Transverse colon (tissue), 4 donors: ENCODE measurements at regions not wholly inside any gene's neighbourhood (a gene's known extent, or its start where the extent isn't known, plus 50 kb on each side); places are given as distances from the start of the nearest gene placed in this dataset.

ENCODE experiments used
- DNase-seq: peaks from one replicate; pipeline ENCODE4 v3.0.0-alpha.2; 2019
- H3K27ac ChIP-seq, 4 donors: fragments of 200-600 bp; sonication (generic); 2 replicates each; pipeline ENCODE4 v1.5.1; 2016 to 2018; ENCODE audit warnings: inconsistent platforms in 4 of 4
- H3K27me3 ChIP-seq: fragments of 200-600 bp; sonication (generic); 2 replicates; pipeline ENCODE4 v1.5.1; 2017; ENCODE audit warnings: inconsistent platforms
- H3K36me3 ChIP-seq, 4 donors: fragments of 200-600 bp; sonication (generic); 2 replicates each; pipeline ENCODE4 v1.5.1; 2017 to 2019; ENCODE audit warnings: inconsistent platforms in 4 of 4
- H3K4me1 ChIP-seq, 4 donors: fragments of 200-600 bp; sonication (generic); 2 replicates each; pipeline ENCODE4 v1.5.1; 2017 to 2020; ENCODE audit warnings: inconsistent platforms in 4 of 4
- H3K4me3 ChIP-seq, 4 donors: fragments of 200-600 bp; sonication (generic); 1 replicate in 1 of 4; 2 replicates in 3 of 4; pipeline versions ENCODE4 v1.5.1 to v1.6.1; 2017 to 2019; ENCODE audit warnings: inconsistent platforms in 4 of 4
- H3K9me3 ChIP-seq, 2 donors: fragments of 200-600 bp; sonication (generic); 2 replicates each; pipeline ENCODE4 v1.5.1; 2017 to 2019; ENCODE audit warnings: inconsistent platforms in 2 of 2
- CTCF ChIP-seq, 5 experiments: fragments of 200-600 bp in 3 of 5; fragments of 450-650 bp in 2 of 5; sonication (generic) in 3 of 5; IDR thresholded peaks; 1 replicate in 2 of 5; 2 replicates in 3 of 5; pipeline ENCODE4 v1.5.1; 2016 to 2017; ENCODE audit warnings: antibody characterized with exemption in 5 of 5, inconsistent platforms in 3 of 5, mild to moderate bottlenecking in 2 of 5, moderate library complexity in 1 of 5
- EP300 ChIP-seq: sonication (generic); formaldehyde crosslinking; IDR thresholded peaks from one replicate; pipeline ENCODE4 v1.6.1; 2017; ENCODE audit warnings: antibody characterized with exemption, low read depth
- POLR2A ChIP-seq: fragments of 450-650 bp; IDR thresholded peaks from one replicate; pipeline ENCODE4 v1.6.1; 2016; ENCODE audit warnings: antibody characterized with exemption, mild to moderate bottlenecking, moderate library complexity
- POLR2AphosphoS5 ChIP-seq, 3 donors: sonication (generic); formaldehyde crosslinking; IDR thresholded peaks; one replicate each; pipeline ENCODE4 v1.6.1; 2016; ENCODE audit warnings: antibody characterized with exemption in 3 of 3
- WGBS, 2 donors: methylation state at CpG; one replicate each; pipeline ENCODE4 v1.1.5; 2018; ENCODE audit warnings: low coverage in 1 of 2; 5-methylcytosine and 5-hydroxymethylcytosine counted together
- in situ Hi-C, 4 donors: fragments of 200-750 bp; cut with MboI; loops; one replicate each; pipeline versions ENCODE4 v1.15.0 to v1.15.1; 2017; ENCODE audit warnings: low sequenced_read_pairs in 3 of 4, low pct_ligation_motif_present in 1 of 4, low pct_unique_long_range_greater_than_20kb in 1 of 4
- intact Hi-C: fragments of 100-400 bp; cut with DNase I; formaldehyde crosslinking; loops from one replicate; pipeline ENCODE4 v1.15.1; 2023; ENCODE audit warnings: low total_unique reads

GRCh38 chr2:16012029-16012596 lies 71.8 kb downstream of the MYCN start:
- H3K36me3 ChIP-seq = no peaks in the 10 kb centered on the region
- in situ Hi-C loops = no loop called here
- DNase-seq = no peak
- H3K27me3 ChIP-seq = peaks cover 19% of the 10 kb centered on the region
- intact Hi-C loops = no loop called here
- TF ChIP-seq POLR2A (no peak), CTCF (IDR thresholded peaks at IDR 0.05) (no peak), POLR2AphosphoS5 (IDR thresholded peaks at IDR 0.05) (no peak), EP300 (no peak)
- H3K4me1 ChIP-seq = peaks cover 0 to 20% (median 13%) of the 10 kb centered on the region in 4 donors
- no peak overlapping the region for H3K4me3 ChIP-seq
- no peaks in the 10 kb centered on the region for H3K9me3 ChIP-seq
- H3K27ac ChIP-seq = peak overlapping the region in 1 of 4 donors; percentile 63
- 66 to 89% methylated on average over 1 to 2 of the region's 2 CpGs for WGBS, 2 donors

- Histone ChIP-seq H3K9me3 (no peaks in the 10 kb centered on the region), H3K27ac (no peak overlapping the region), H3K4me3 (no peak overlapping the region), H3K27me3 (peaks cover 19% of the 10 kb centered on the region), H3K4me1 (peaks cover 0 to 22% (median 13%) of the 10 kb centered on the region in 4 donors), H3K36me3 (no peaks in the 10 kb centered on the region)
- TF ChIP-seq POLR2AphosphoS5 (IDR thresholded peaks at IDR 0.05) (no peak), EP300 (no peak), CTCF (IDR thresholded peaks at IDR 0.05) (no peak), POLR2A (no peak)
- no peak for DNase-seq
- 92 to 93% methylated on average over 2 of the region's 2 CpGs for WGBS, 2 donors
- intact Hi-C loops (no loop called here), in situ Hi-C loops (no loop called here)
Observed at GRCh38 chr2:16011621-16011960, 71.2 kb downstream of the MYCN start.

- TF ChIP-seq EP300 = no peak
- H3K9me3 ChIP-seq = no peaks in the 10 kb centered on the region
- H3K27me3 ChIP-seq = peaks cover 19% of the 10 kb centered on the region
- H3K4me3 ChIP-seq = no peak overlapping the region
- intact Hi-C loops (no loop called here), in situ Hi-C loops (no loop called here)
- 17 to 82% methylated on average over 1 to 2 of the region's 2 CpGs for WGBS, 2 donors
- H3K27ac ChIP-seq = no peak overlapping the region
- no peak for DNase-seq
- H3K36me3 ChIP-seq = no peaks in the 10 kb centered on the region
- H3K4me1 ChIP-seq = peaks cover 0 to 25% (median 13%) of the 10 kb centered on the region in 4 donors
Observed at GRCh38 chr2:16010951-16011620, 70.7 kb downstream of the MYCN start.

GRCh38 chr2:16010011-16010410 lies 69.7 kb downstream of the MYCN start:
- Histone ChIP-seq H3K4me3 (no peak overlapping the region), H3K4me1 (peaks cover 0 to 25% (median 13%) of the 10 kb centered on the region in 4 donors), H3K27me3 (peaks cover 19% of the 10 kb centered on the region), H3K9me3 (no peaks in the 10 kb centered on the region), H3K36me3 (no peaks in the 10 kb centered on the region), H3K27ac (no peak overlapping the region)
- TF ChIP-seq POLR2A = no peak
- TF ChIP-seq POLR2AphosphoS5 (IDR thresholded peaks at IDR 0.05) = no peak
- no peak for TF ChIP-seq CTCF (IDR thresholded peaks at IDR 0.05)
- no peak for TF ChIP-seq EP300
- intact Hi-C loops = no loop called here
- no peak for DNase-seq
- in situ Hi-C loops = no loop called here
- 60 to 86% methylated on average over 3 of the region's 3 CpGs for WGBS, 2 donors

GRCh38 chr2:16009560-16009959 lies 69.2 kb downstream of the MYCN start:
- Histone ChIP-seq H3K27ac (no peak overlapping the region), H3K9me3 (no peaks in the 10 kb centered on the region), H3K36me3 (no peaks in the 10 kb centered on the region), H3K4me1 (peaks cover 0 to 25% (median 13%) of the 10 kb centered on the region in 4 donors), H3K4me3 (no peak overlapping the region), H3K27me3 (peaks cover 19% of the 10 kb centered on the region)
- in situ Hi-C loops (no loop called here), intact Hi-C loops (no loop called here)
- DNase-seq = no peak
- no peak for TF ChIP-seq EP300
- TF ChIP-seq CTCF (IDR thresholded peaks at IDR 0.05) = no peak
- no peak for TF ChIP-seq POLR2AphosphoS5 (IDR thresholded peaks at IDR 0.05)
- TF ChIP-seq POLR2A = no peak
